Endothelial cell of umbilical vein (primary cell): ENCODE measurements at regions not wholly inside any gene's neighbourhood (a gene's known extent, or its start where the extent isn't known, plus 50 kb on each side); places are given as distances from the start of the nearest gene placed in this dataset.

Experiments used
- BruUV-seq: library from RNA; stranded (reverse); fragments of 400-500 nt; replicated peaks from 2 replicates; lab custom pipeline; 2021; lab: Mats Ljungman, UMichigan
- CTCF ChIA-PET: fragments of 300-600, 350-600 bp; sonication (Branson Sonifier 250); formaldehyde crosslinking; loops from one replicate; lab custom pipeline; 2021; ENCODE audit warnings: antibody characterized with exemption, inconsistent platforms; lab: Charles Lee
- POLR2A ChIA-PET: fragments of 300-600, 350-600 bp; sonication (Branson Sonifier 250); formaldehyde crosslinking; loops from one replicate; lab custom pipeline; 2021; ENCODE audit warnings: antibody characterized with exemption, inconsistent platforms; lab: Charles Lee
- DNase-seq: peaks from one replicate; pipeline ENCODE4 v3.0.0-alpha.2; 2011; ENCODE audit warnings: low read depth, low spot score
- FAIRE-seq: peaks from 2 replicates; lab custom pipeline; 2011; peaks lifted over from hg19 to GRCh38; lab: Jason Lieb, UNC
- H2AFZ ChIP-seq: 2 replicates; pipeline ENCODE4 v1.6.0; 2012; ENCODE audit warnings: low read depth, low read length, control low read depth, inconsistent platforms
- H3K27ac ChIP-seq: 2 replicates; pipeline ENCODE4 v1.5.1; 2011; ENCODE audit warnings: low read depth, mild to moderate bottlenecking, control low read depth, low read length, moderate library complexity; ENCODE audit not compliant: insufficient read depth
- H3K27me3 ChIP-seq, 2 experiments: 2 replicates each; pipeline versions ENCODE4 v1.6.0 to v1.6.1; 2011; ENCODE audit warnings: low read length in 2 of 2, mixed read lengths in 1 of 2; ENCODE audit not compliant: control insufficient read depth in 2 of 2, insufficient read depth in 2 of 2
- H3K36me3 ChIP-seq, 2 experiments: 2 replicates in 1 of 2; 3 replicates in 1 of 2; pipeline ENCODE4 v1.5.1; 2011; ENCODE audit warnings: low read length in 2 of 2, mild to moderate bottlenecking in 1 of 2, moderate library complexity in 1 of 2; ENCODE audit not compliant: control insufficient read depth in 2 of 2, insufficient read depth in 2 of 2; ENCODE audit errors: extremely low read depth in 1 of 2
- H3K4me1 ChIP-seq: 3 replicates; pipeline ENCODE4 v1.5.1; 2011; ENCODE audit warnings: mild to moderate bottlenecking, low read length; ENCODE audit not compliant: control insufficient read depth, insufficient read depth; ENCODE audit errors: extremely low read depth
- H3K4me2 ChIP-seq: 2 replicates; pipeline ENCODE4 v1.6.1; 2011; ENCODE audit warnings: low read length, control low read depth, mixed read lengths; ENCODE audit not compliant: insufficient read depth
- H3K4me3 ChIP-seq, 3 experiments: fragments of 200-600 bp in 1 of 3; sonication (generic), shearing (Covaris generic) in 1 of 3; replicated peaks in 1 of 3; 2 replicates each; pipeline ENCODE4 v1.5.1; 2011 to 2016; ENCODE audit warnings: control low read depth in 3 of 3, low read length in 3 of 3, mild to moderate bottlenecking in 2 of 3, inconsistent platforms in 1 of 3, low read depth in 1 of 3, moderate library complexity in 1 of 3; ENCODE audit not compliant: insufficient read depth in 1 of 3
- H3K79me2 ChIP-seq: 2 replicates; pipeline ENCODE4 v1.6.0; 2012; ENCODE audit warnings: low read length, inconsistent platforms; ENCODE audit not compliant: control insufficient read depth, insufficient read depth
- H3K9ac ChIP-seq: replicated peaks from 2 replicates; pipeline ENCODE3; 2011; ENCODE audit warnings: low read length, control low read depth; ENCODE audit not compliant: insufficient read depth; ENCODE audit errors: extremely low read depth
- H3K9me1 ChIP-seq: replicated peaks from 3 replicates; pipeline ENCODE4 v1.6.0; 2011; ENCODE audit warnings: mild to moderate bottlenecking, low read length; ENCODE audit not compliant: control insufficient read depth, insufficient read depth; ENCODE audit errors: extremely low read depth
- H3K9me3 ChIP-seq: replicated peaks from 2 replicates; pipeline ENCODE4 v1.5.1; 2012; ENCODE audit warnings: low read length, inconsistent platforms; ENCODE audit not compliant: control insufficient read depth, insufficient read depth
- H4K20me1 ChIP-seq: replicated peaks from 2 replicates; pipeline ENCODE3; 2011; ENCODE audit warnings: mild to moderate bottlenecking, low read length; ENCODE audit not compliant: control insufficient read depth, insufficient read depth; ENCODE audit errors: extremely low read depth
- CTCF ChIP-seq, 2 donors: IDR thresholded peaks; 1 replicate in 1 of 2; 2 replicates in 1 of 2; pipeline ENCODE4 v1.5.1; 2011; ENCODE audit warnings: low read length in 2 of 2, mild to moderate bottlenecking in 2 of 2, moderate library complexity in 2 of 2, control low read depth in 1 of 2, inconsistent platforms in 1 of 2, low read depth in 1 of 2; ENCODE audit not compliant: insufficient read depth in 1 of 2; ENCODE audit errors: extremely low read depth in 1 of 2
- EZH2 ChIP-seq: IDR thresholded peaks from 2 replicates; pipeline ENCODE4 v1.6.1; 2012; ENCODE audit warnings: borderline replicate concordance, low read depth, mild to moderate bottlenecking, moderate library complexity, low read length, inconsistent platforms; ENCODE audit not compliant: severe bottlenecking
- GATA2 ChIP-seq: IDR thresholded peaks from 2 replicates; pipeline ENCODE4 v1.7.0; 2011; ENCODE audit warnings: low read depth, mild to moderate bottlenecking, moderate library complexity, mixed read lengths, low read length; ENCODE audit not compliant: insufficient read length, insufficient read depth
- MAX ChIP-seq: IDR thresholded peaks from 2 replicates; pipeline ENCODE4 v1.6.1; 2011; ENCODE audit not compliant: insufficient read depth, insufficient read length
- dilution Hi-C: fragments of 300-500 bp; cut with MboI; formaldehyde crosslinking; loops from one replicate; pipeline ENCODE4 v1.15.0; 2019; ENCODE audit warnings: low sequenced_read_pairs; ENCODE audit not compliant: extremely low pct_ligation_motif_present
- intact Hi-C: fragments of 100-400 bp; cut with micrococcal nuclease; formaldehyde crosslinking; loops from one replicate; pipeline ENCODE4 v1.10.0; 2022

DNA sequence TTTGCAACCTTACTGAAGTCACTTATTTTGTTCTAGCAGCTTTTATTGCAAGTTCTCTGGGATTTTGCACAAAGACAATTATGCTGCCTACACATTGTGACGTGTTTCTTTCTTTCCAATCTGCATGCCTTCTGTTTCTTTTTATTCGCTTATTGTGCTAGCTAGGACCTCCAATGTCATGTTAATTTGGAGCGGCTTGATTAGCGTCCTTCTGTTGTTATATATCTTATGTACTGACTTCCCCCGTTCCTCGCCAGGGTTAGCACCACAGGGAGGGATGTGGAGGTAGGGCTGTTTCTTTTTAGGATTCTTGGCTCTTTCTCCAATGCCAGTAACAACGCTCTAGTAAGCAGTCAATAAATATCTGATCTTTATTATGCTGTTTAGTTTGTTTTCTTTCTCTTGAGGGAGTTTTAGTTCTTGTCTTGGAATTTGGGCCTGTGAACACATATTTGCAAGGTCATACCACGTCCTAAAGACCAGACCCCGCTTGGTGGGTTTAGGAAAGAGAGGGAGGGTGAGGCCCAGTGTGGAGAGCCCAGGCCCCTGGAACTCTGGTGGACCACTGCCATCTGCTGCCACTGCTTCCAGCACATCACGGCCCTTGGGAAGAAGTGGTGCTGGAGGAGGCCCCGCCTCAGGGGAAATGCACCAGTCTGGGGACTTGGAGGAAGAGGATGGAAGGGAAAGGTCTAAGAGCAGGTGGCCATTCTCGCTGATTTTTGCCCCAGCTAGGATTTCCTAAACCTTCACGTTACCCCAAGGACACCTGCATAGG is 129.1 kb downstream of the TRIML1 start:
- intact Hi-C loops = no loop called here
- H3K36me3 ChIP-seq = no peaks in the 10 kb centered on the region
- ChIA-PET POLR2A (no interaction called here), CTCF (no interaction called here)
- no peak for DNase-seq
- no peaks in the 10 kb centered on the region for H3K79me2 ChIP-seq
- no peak for TF ChIP-seq MAX
- no peak for TF ChIP-seq GATA2
- no peak for TF ChIP-seq EZH2
- no peak for TF ChIP-seq CTCF (IDR thresholded peaks at IDR 0.05; ENCODE audit: extremely low read depth in 1 of 2, insufficient read depth in 1 of 2, low read depth in 1 of 2, low read length in 2 of 2)
- no TSS peak for BruUV-seq
- H3K9me1 ChIP-seq = no peaks in the 10 kb centered on the region
- no peak overlapping the region for H3K4me2 ChIP-seq
- FAIRE-seq = no peak
- H3K27ac ChIP-seq = no peak overlapping the region
- peaks cover 3% of the 10 kb centered on the region for H3K9me3 ChIP-seq
- H2AFZ ChIP-seq = no peak overlapping the region
- no peaks in the 10 kb centered on the region for H4K20me1 ChIP-seq
- dilution Hi-C loops = no loop called here
- no peaks in the 10 kb centered on the region for H3K27me3 ChIP-seq
- H3K4me3 ChIP-seq = no peak overlapping the region
- H3K4me1 ChIP-seq = no peaks in the 10 kb centered on the region
- no peak overlapping the region for H3K9ac ChIP-seq
